H1 (cell line): ENCODE measurements at regions not wholly inside any gene's neighbourhood (a gene's known extent, or its start where the extent isn't known, plus 50 kb on each side); places are given as distances from the start of the nearest gene placed in this dataset.

Source experiments
- CTCF ChIA-PET: fragments of 300-600 bp; sonication (Branson Sonifier 250); formaldehyde crosslinking; loops from one replicate; lab custom pipeline; 2021; ENCODE audit not compliant: partially characterized antibody; lab: Charles Lee
- POLR2A ChIA-PET: fragments of 300-600 bp; sonication (Branson Sonifier 250); formaldehyde crosslinking; loops from one replicate; lab custom pipeline; 2021; ENCODE audit warnings: inconsistent platforms; ENCODE audit not compliant: partially characterized antibody; lab: Charles Lee
- DNase-seq, 2 experiments: peaks; one replicate each; pipeline versions ENCODE4 v3.0.0 to v3.0.0-alpha.2; 2010 to 2022; ENCODE audit warnings: low spot score in 2 of 2, low read depth in 1 of 2, mixed read lengths in 1 of 2
- FAIRE-seq: peaks from 2 replicates; lab custom pipeline; 2011; peaks lifted over from hg19 to GRCh38; lab: Jason Lieb, UNC
- H2AFZ ChIP-seq: 2 replicates; pipeline ENCODE4 v1.8.1; 2012; ENCODE audit warnings: low read length, inconsistent platforms
- H2AK5ac ChIP-seq: 2 replicates; pipeline ENCODE4 v1.6.1; 2013; ENCODE audit warnings: low read depth, low read length
- H2BK120ac ChIP-seq: replicated peaks from 2 replicates; pipeline ENCODE3; 2013; ENCODE audit warnings: low read depth, low read length, inconsistent platforms
- H2BK12ac ChIP-seq: 2 replicates; pipeline ENCODE4 v1.6.1; 2013; ENCODE audit warnings: low read depth, low read length
- H2BK15ac ChIP-seq: 2 replicates; pipeline ENCODE4 v1.6.1; 2013; ENCODE audit warnings: low read length
- H2BK20ac ChIP-seq: 2 replicates; pipeline ENCODE4 v1.6.1; 2013; ENCODE audit warnings: low read length
- H2BK5ac ChIP-seq: 2 replicates; pipeline ENCODE4 v1.6.1; 2013; ENCODE audit warnings: low read depth, low read length
- H3K14ac ChIP-seq: 2 replicates; pipeline ENCODE4 v1.6.1; 2013; ENCODE audit warnings: inconsistent platforms; ENCODE audit not compliant: insufficient read length
- H3K18ac ChIP-seq: 2 replicates; pipeline ENCODE4 v1.6.1; 2013; ENCODE audit warnings: low read length; ENCODE audit errors: extremely low read depth
- H3K23ac ChIP-seq: 2 replicates; pipeline ENCODE4 v1.6.1; 2013; ENCODE audit warnings: inconsistent platforms; ENCODE audit not compliant: insufficient read length
- H3K23me2 ChIP-seq: 2 replicates; pipeline ENCODE4 v1.6.1; 2013; ENCODE audit warnings: low read depth, low read length
- H3K27ac ChIP-seq: 2 replicates; pipeline ENCODE4 v1.6.1; 2011; ENCODE audit warnings: low read depth, low read length, inconsistent platforms
- H3K27me3 ChIP-seq, 4 experiments: replicated peaks in 1 of 4; 1 replicate in 1 of 4; 2 replicates in 3 of 4; pipeline versions ENCODE4 v1.6.1 to v1.8.1; 2011 to 2013; ENCODE audit warnings: low read length in 3 of 4, mild to moderate bottlenecking in 3 of 4, inconsistent platforms in 2 of 4, mixed read lengths in 2 of 4, moderate library complexity in 1 of 4; ENCODE audit not compliant: control insufficient read depth in 3 of 4, insufficient read depth in 3 of 4; ENCODE audit errors: extremely low read depth in 1 of 4
- H3K36me3 ChIP-seq, 4 experiments: 2 replicates each; pipeline versions ENCODE4 v1.6.1 to v1.8.1; 2011 to 2013; ENCODE audit warnings: mild to moderate bottlenecking in 4 of 4, low read length in 3 of 4, moderate library complexity in 2 of 4, control low read depth in 1 of 4, inconsistent platforms in 1 of 4; ENCODE audit not compliant: insufficient read depth in 4 of 4, control insufficient read depth in 2 of 4
- H3K4ac ChIP-seq: replicated peaks from 2 replicates; pipeline ENCODE3; 2013; ENCODE audit warnings: low read length, low read depth, mixed read lengths, inconsistent platforms; ENCODE audit not compliant: insufficient read length
- H3K4me1 ChIP-seq, 4 experiments: replicated peaks in 1 of 4; 1 replicate in 1 of 4; 2 replicates in 3 of 4; pipeline versions ENCODE4 v1.6.1 to v1.8.1; 2011 to 2013; ENCODE audit warnings: low read length in 3 of 4, inconsistent platforms in 2 of 4, mixed read lengths in 1 of 4; ENCODE audit not compliant: insufficient read depth in 4 of 4, control insufficient read depth in 3 of 4
- H3K4me2 ChIP-seq, 2 experiments: 2 replicates each; pipeline versions ENCODE4 v1.6.1 to v1.8.1; 2011 to 2013; ENCODE audit warnings: low read depth in 2 of 2, low read length in 2 of 2, control low read depth in 1 of 2, inconsistent platforms in 1 of 2, mild to moderate bottlenecking in 1 of 2; ENCODE audit not compliant: insufficient read depth in 1 of 2
- H3K4me3 ChIP-seq, 4 experiments: fragments of 200-600, 300-600 bp in 1 of 4; sonication (generic), shearing (Covaris generic), sonication (Bioruptor Twin) in 1 of 4; 2 replicates each; pipeline versions ENCODE4 v1.5.1 to v1.8.1; 2011 to 2016; ENCODE audit warnings: low read length in 4 of 4, low read depth in 3 of 4, control low read depth in 2 of 4, inconsistent platforms in 2 of 4, mild to moderate bottlenecking in 2 of 4, mixed read lengths in 1 of 4, moderate library complexity in 1 of 4; ENCODE audit not compliant: insufficient read depth in 2 of 4; ENCODE audit errors: extremely low read depth in 1 of 4
- H3K56ac ChIP-seq: replicated peaks from 2 replicates; pipeline ENCODE3; 2013; ENCODE audit warnings: low read depth, mild to moderate bottlenecking, mixed read lengths, low read length, inconsistent platforms; ENCODE audit not compliant: insufficient read length
- H3K79me1 ChIP-seq: 2 replicates; pipeline ENCODE4 v1.6.1; 2013; ENCODE audit warnings: low read depth, low read length, control low read depth
- H3K79me2 ChIP-seq, 2 experiments: 2 replicates each; pipeline versions ENCODE4 v1.6.1 to v1.8.1; 2012 to 2013; ENCODE audit warnings: low read length in 2 of 2, mild to moderate bottlenecking in 2 of 2, inconsistent platforms in 1 of 2; ENCODE audit not compliant: insufficient read depth in 2 of 2, control insufficient read depth in 1 of 2
- H3K9ac ChIP-seq, 4 experiments: replicated peaks in 1 of 4; 1 replicate in 1 of 4; 2 replicates in 3 of 4; pipeline versions ENCODE4 v1.6.1 to v1.8.1; 2011 to 2013; ENCODE audit warnings: low read depth in 3 of 4, low read length in 3 of 4, control low read depth in 2 of 4, mild to moderate bottlenecking in 2 of 4, moderate library complexity in 2 of 4, inconsistent platforms in 1 of 4; ENCODE audit errors: extremely low read depth in 1 of 4
- H3K9me3 ChIP-seq, 2 experiments: 2 replicates each; pipeline versions ENCODE4 v1.6.1 to v1.8.1; 2012 to 2013; ENCODE audit warnings: mild to moderate bottlenecking in 2 of 2, moderate library complexity in 2 of 2, control low read depth in 1 of 2, inconsistent platforms in 1 of 2, low read depth in 1 of 2, low read length in 1 of 2, mixed read lengths in 1 of 2; ENCODE audit not compliant: insufficient read depth in 2 of 2
- H4K20me1 ChIP-seq, 2 experiments: replicated peaks in 1 of 2; 2 replicates each; pipeline versions ENCODE3 to v1.8.1; 2011 to 2013; ENCODE audit warnings: inconsistent platforms in 2 of 2, low read length in 2 of 2, mild to moderate bottlenecking in 1 of 2; ENCODE audit not compliant: insufficient read depth in 2 of 2, control insufficient read depth in 1 of 2
- H4K5ac ChIP-seq: 2 replicates; pipeline ENCODE4 v1.6.1; 2013; ENCODE audit warnings: low read length, low read depth, mixed read lengths, inconsistent platforms; ENCODE audit not compliant: insufficient read length
- H4K8ac ChIP-seq: 2 replicates; pipeline ENCODE4 v1.8.0; 2013; ENCODE audit warnings: mild to moderate bottlenecking, moderate library complexity, low read length, inconsistent platforms; ENCODE audit not compliant: insufficient read depth; ENCODE audit errors: extremely low read depth
- H4K91ac ChIP-seq: replicated peaks from 2 replicates; pipeline ENCODE3; 2013; ENCODE audit warnings: low read length, mixed read lengths, inconsistent platforms; ENCODE audit not compliant: insufficient read length
- BACH1 ChIP-seq: IDR thresholded peaks from 2 replicates; pipeline ENCODE4 v1.6.1; 2012; ENCODE audit warnings: low read length, improper control_type of control experiment
- EP300 ChIP-seq, 2 experiments: IDR thresholded peaks; 1 replicate in 1 of 2; 2 replicates in 1 of 2; pipeline ENCODE4 v1.6.1; 2011 to 2012; ENCODE audit warnings: low read depth in 2 of 2, low read length in 2 of 2, mild to moderate bottlenecking in 2 of 2, borderline replicate concordance in 1 of 2, inconsistent platforms in 1 of 2, moderate library complexity in 1 of 2
- EZH2 ChIP-seq: fragments of 200-600 bp; sonication (generic); IDR thresholded peaks from 2 replicates; pipeline ENCODE4 v1.7.1; 2012; ENCODE audit warnings: low read depth, mild to moderate bottlenecking, moderate library complexity, low read length, inconsistent platforms; ENCODE audit not compliant: severe bottlenecking
- GTF2F1 ChIP-seq: IDR thresholded peaks from 2 replicates; pipeline ENCODE4 v1.6.1; 2012; ENCODE audit warnings: low read depth, low read length, improper control_type of control experiment, borderline replicate concordance
- KDM4A ChIP-seq: IDR thresholded peaks from one replicate; pipeline ENCODE4 v1.7.1; 2012; ENCODE audit warnings: low read depth, mild to moderate bottlenecking, moderate library complexity, low read length, inconsistent platforms; ENCODE audit not compliant: severe bottlenecking
- POU5F1 ChIP-seq: IDR thresholded peaks from 2 replicates; pipeline ENCODE4 v1.6.1; 2011; ENCODE audit warnings: low read depth, mild to moderate bottlenecking, low read length, moderate library complexity
- RAD21 ChIP-seq, 2 experiments: IDR thresholded peaks in 1 of 2; conservative IDR thresholded peaks in 1 of 2; 2 replicates each; pipeline ENCODE4 v1.6.1; 2011; ENCODE audit warnings: low read depth in 2 of 2, low read length in 2 of 2, improper control_type of control experiment in 1 of 2, inconsistent platforms in 1 of 2, mild to moderate bottlenecking in 1 of 2, moderate library complexity in 1 of 2
- TAF1 ChIP-seq: IDR thresholded peaks from 2 replicates; pipeline ENCODE4 v1.6.1; 2011; ENCODE audit warnings: mild to moderate bottlenecking, low read depth, low read length
- TAF7 ChIP-seq: optimal IDR thresholded peaks from 2 replicates; pipeline ENCODE3; 2011; ENCODE audit warnings: low read depth, mild to moderate bottlenecking, inconsistent platforms, low read length, moderate library complexity, borderline replicate concordance
- YY1 ChIP-seq: IDR thresholded peaks from 2 replicates; pipeline ENCODE4 v1.6.1; 2011; ENCODE audit warnings: low read depth, mild to moderate bottlenecking, low read length
- WGBS, 2 experiments: shearing (Covaris generic) in 1 of 2; methylation state at CpG; one replicate each; pipeline versions ENCODE4 v1.1.6 to v1.1.7; 2013 to 2015; ENCODE audit warnings: low lambda C conversion rate in 2 of 2, mixed read lengths in 2 of 2, inconsistent platforms in 1 of 2, low coverage in 1 of 2, missing lambda C conversion rate in 1 of 2; ENCODE audit not compliant: insufficient replicate concordance in 2 of 2, insufficient coverage in 1 of 2, insufficient read length in 1 of 2; ENCODE audit errors: extremely low coverage in 1 of 2, missing lambda C conversion rate in 1 of 2; 5-methylcytosine and 5-hydroxymethylcytosine counted together
- TF ChIP-seq, protein P1 (sequence below): IDR thresholded peaks from 2 replicates; pipeline ENCODE4 v1.6.1; 2011; ENCODE audit warnings: low read depth, mild to moderate bottlenecking, low read length; ENCODE audit not compliant: insufficient read depth
- TF ChIP-seq, protein P2 (sequence below): IDR thresholded peaks from 2 replicates; pipeline ENCODE4 v1.6.1; 2012; ENCODE audit warnings: inconsistent platforms

DNA sequence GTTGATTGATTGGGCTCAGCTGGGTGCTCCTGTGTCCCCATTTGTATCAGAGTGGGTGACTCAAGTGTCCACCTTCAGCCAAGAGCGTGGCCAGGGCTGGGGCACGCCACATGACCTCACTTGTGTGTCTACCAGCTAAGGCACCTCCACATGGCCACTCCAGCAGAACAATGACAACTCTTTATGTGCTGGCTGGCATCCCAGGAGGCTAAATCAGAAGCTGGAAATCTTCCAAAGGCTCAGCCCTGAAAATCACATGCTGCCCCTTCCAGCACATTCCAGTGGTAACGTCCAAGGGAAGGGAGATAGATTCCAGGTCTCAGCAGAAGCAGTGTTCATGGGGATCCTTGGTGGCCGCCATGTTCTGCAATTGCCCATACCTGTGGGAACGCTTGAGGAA, 585.5 kb downstream of the AJAP1 start:
- no peak overlapping the region for H3K14ac ChIP-seq
- H3K4ac ChIP-seq: no peak overlapping the region
- no peak overlapping the region for H3K27ac ChIP-seq
- no peak overlapping the region for H4K8ac ChIP-seq
- no peaks in the 10 kb centered on the region for H3K79me2 ChIP-seq
- no peak overlapping the region for H2AK5ac ChIP-seq
- no peak overlapping the region for H2AFZ ChIP-seq
- no peak overlapping the region for H3K18ac ChIP-seq
- no peaks in the 10 kb centered on the region for H4K20me1 ChIP-seq
- no peak overlapping the region for H2BK20ac ChIP-seq
- POLR2A ChIA-PET: no interaction called here
- H3K4me3 ChIP-seq: no peak overlapping the region
- H3K56ac ChIP-seq: no peak overlapping the region
- TF ChIP-seq YY1 (no peak), RAD21 (IDR thresholded peaks at IDR 0.05 in 1 of 2, conservative IDR thresholded peaks at IDR 0.05 in 1 of 2; ENCODE audit: low read depth in 2 of 2, low read length in 2 of 2) (no peak), KDM4A (no peak), EZH2 (no peak), GTF2F1 (no peak), POU5F1 (no peak), EP300 (IDR thresholded peaks at IDR 0.05; ENCODE audit: borderline replicate concordance in 1 of 2, low read depth in 2 of 2, low read length in 2 of 2) (no peak), TAF1 (no peak), BACH1 (no peak), TAF7 (no peak)
- TF ChIP-seq, protein P1, sequence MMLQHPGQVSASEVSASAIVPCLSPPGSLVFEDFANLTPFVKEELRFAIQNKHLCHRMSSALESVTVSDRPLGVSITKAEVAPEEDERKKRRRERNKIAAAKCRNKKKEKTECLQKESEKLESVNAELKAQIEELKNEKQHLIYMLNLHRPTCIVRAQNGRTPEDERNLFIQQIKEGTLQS: no peak
- TF ChIP-seq, protein P2, sequence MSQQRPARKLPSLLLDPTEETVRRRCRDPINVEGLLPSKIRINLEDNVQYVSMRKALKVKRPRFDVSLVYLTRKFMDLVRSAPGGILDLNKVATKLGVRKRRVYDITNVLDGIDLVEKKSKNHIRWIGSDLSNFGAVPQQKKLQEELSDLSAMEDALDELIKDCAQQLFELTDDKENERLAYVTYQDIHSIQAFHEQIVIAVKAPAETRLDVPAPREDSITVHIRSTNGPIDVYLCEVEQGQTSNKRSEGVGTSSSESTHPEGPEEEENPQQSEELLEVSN: no peak
- H3K23me2 ChIP-seq: no peaks in the 10 kb centered on the region
- FAIRE-seq: no peak
- no peak overlapping the region for H2BK120ac ChIP-seq
- no peaks in the 10 kb centered on the region; a peak in 2 of 7 replicates for H3K27me3 ChIP-seq
- H3K4me1 ChIP-seq: peaks cover 3 to 8% (median 5%) of the 10 kb centered on the region in 4 experiments; a peak in 5 of 7 replicates
- CTCF ChIA-PET: interaction anchor here (0.9 to 1.0 kb wide), 2 partner anchors 14 to 154 kb away, joined by 3 to 4 read pairs; no protein-coding TSS in a partner anchor
- H4K91ac ChIP-seq: no peak overlapping the region
- no peaks in the 10 kb centered on the region for H3K36me3 ChIP-seq
- 96% methylated on average over 5 of the region's 5 CpGs; no CpG with 5 or more reads in 1 of the 2 experiments for WGBS, 2 experiments
- no peak overlapping the region for H2BK12ac ChIP-seq
- no peak overlapping the region for H3K23ac ChIP-seq
- no peak overlapping the region for H3K4me2 ChIP-seq
- no peak overlapping the region for H2BK15ac ChIP-seq
- H3K9ac ChIP-seq: no peak overlapping the region
- H3K9me3 ChIP-seq: no peaks in the 10 kb centered on the region
- no peak for DNase-seq
- no peak overlapping the region for H2BK5ac ChIP-seq
- H3K79me1 ChIP-seq: no peaks in the 10 kb centered on the region
- no peak overlapping the region for H4K5ac ChIP-seq
